ENCODE measurements at regions not wholly inside any gene's neighbourhood (a gene's known extent, or its start where the extent isn't known, plus 50 kb on each side); places are given as distances from the start of the nearest gene placed in this dataset.

GRCh38 chr6:135601857-135602256, 104.3 kb upstream of the AHI1 start:
- TF ChIP-seq YY1 (IDR thresholded peaks at IDR 0.05; ENCODE audit: insufficient read depth, insufficient read length) (no peak), SUZ12 (IDR thresholded peaks at IDR 0.05; ENCODE audit: extremely low read depth, insufficient read depth, insufficient read length) (no peak), ZNF274 (IDR thresholded peaks at IDR 0.05; ENCODE audit: low read depth, low read length) (no peak)
